H1 (cell line): ENCODE measurements at regions not wholly inside any gene's neighbourhood (a gene's known extent, or its start where the extent isn't known, plus 50 kb on each side); places are given as distances from the start of the nearest gene placed in this dataset.

ENCODE experiments used
- CTCF ChIA-PET: fragments of 300-600 bp; sonication (Branson Sonifier 250); formaldehyde crosslinking; loops from one replicate; lab custom pipeline; 2021; ENCODE audit not compliant: partially characterized antibody; lab: Charles Lee
- POLR2A ChIA-PET: fragments of 300-600 bp; sonication (Branson Sonifier 250); formaldehyde crosslinking; loops from one replicate; lab custom pipeline; 2021; ENCODE audit warnings: inconsistent platforms; ENCODE audit not compliant: partially characterized antibody; lab: Charles Lee
- DNase-seq, 2 experiments: peaks; one replicate each; pipeline versions ENCODE4 v3.0.0 to v3.0.0-alpha.2; 2010 to 2022; ENCODE audit warnings: low spot score in 2 of 2, low read depth in 1 of 2, mixed read lengths in 1 of 2
- FAIRE-seq: peaks from 2 replicates; lab custom pipeline; 2011; peaks lifted over from hg19 to GRCh38; lab: Jason Lieb, UNC
- H2AFZ ChIP-seq: 2 replicates; pipeline ENCODE4 v1.8.1; 2012; ENCODE audit warnings: low read length, inconsistent platforms
- H2AK5ac ChIP-seq: 2 replicates; pipeline ENCODE4 v1.6.1; 2013; ENCODE audit warnings: low read depth, low read length
- H2BK120ac ChIP-seq: replicated peaks from 2 replicates; pipeline ENCODE3; 2013; ENCODE audit warnings: low read depth, low read length, inconsistent platforms
- H2BK12ac ChIP-seq: 2 replicates; pipeline ENCODE4 v1.6.1; 2013; ENCODE audit warnings: low read depth, low read length
- H2BK15ac ChIP-seq: 2 replicates; pipeline ENCODE4 v1.6.1; 2013; ENCODE audit warnings: low read length
- H2BK20ac ChIP-seq: 2 replicates; pipeline ENCODE4 v1.6.1; 2013; ENCODE audit warnings: low read length
- H2BK5ac ChIP-seq: 2 replicates; pipeline ENCODE4 v1.6.1; 2013; ENCODE audit warnings: low read depth, low read length
- H3K14ac ChIP-seq: 2 replicates; pipeline ENCODE4 v1.6.1; 2013; ENCODE audit warnings: inconsistent platforms; ENCODE audit not compliant: insufficient read length
- H3K18ac ChIP-seq: 2 replicates; pipeline ENCODE4 v1.6.1; 2013; ENCODE audit warnings: low read length; ENCODE audit errors: extremely low read depth
- H3K23ac ChIP-seq: 2 replicates; pipeline ENCODE4 v1.6.1; 2013; ENCODE audit warnings: inconsistent platforms; ENCODE audit not compliant: insufficient read length
- H3K23me2 ChIP-seq: 2 replicates; pipeline ENCODE4 v1.6.1; 2013; ENCODE audit warnings: low read depth, low read length
- H3K27ac ChIP-seq: 2 replicates; pipeline ENCODE4 v1.6.1; 2011; ENCODE audit warnings: low read depth, low read length, inconsistent platforms
- H3K27me3 ChIP-seq, 4 experiments: replicated peaks in 1 of 4; 1 replicate in 1 of 4; 2 replicates in 3 of 4; pipeline versions ENCODE4 v1.6.1 to v1.8.1; 2011 to 2013; ENCODE audit warnings: low read length in 3 of 4, mild to moderate bottlenecking in 3 of 4, inconsistent platforms in 2 of 4, mixed read lengths in 2 of 4, moderate library complexity in 1 of 4; ENCODE audit not compliant: control insufficient read depth in 3 of 4, insufficient read depth in 3 of 4; ENCODE audit errors: extremely low read depth in 1 of 4
- H3K36me3 ChIP-seq, 4 experiments: 2 replicates each; pipeline versions ENCODE4 v1.6.1 to v1.8.1; 2011 to 2013; ENCODE audit warnings: mild to moderate bottlenecking in 4 of 4, low read length in 3 of 4, moderate library complexity in 2 of 4, control low read depth in 1 of 4, inconsistent platforms in 1 of 4; ENCODE audit not compliant: insufficient read depth in 4 of 4, control insufficient read depth in 2 of 4
- H3K4ac ChIP-seq: replicated peaks from 2 replicates; pipeline ENCODE3; 2013; ENCODE audit warnings: low read length, low read depth, mixed read lengths, inconsistent platforms; ENCODE audit not compliant: insufficient read length
- H3K4me1 ChIP-seq, 4 experiments: replicated peaks in 1 of 4; 1 replicate in 1 of 4; 2 replicates in 3 of 4; pipeline versions ENCODE4 v1.6.1 to v1.8.1; 2011 to 2013; ENCODE audit warnings: low read length in 3 of 4, inconsistent platforms in 2 of 4, mixed read lengths in 1 of 4; ENCODE audit not compliant: insufficient read depth in 4 of 4, control insufficient read depth in 3 of 4
- H3K4me2 ChIP-seq, 2 experiments: 2 replicates each; pipeline versions ENCODE4 v1.6.1 to v1.8.1; 2011 to 2013; ENCODE audit warnings: low read depth in 2 of 2, low read length in 2 of 2, control low read depth in 1 of 2, inconsistent platforms in 1 of 2, mild to moderate bottlenecking in 1 of 2; ENCODE audit not compliant: insufficient read depth in 1 of 2
- H3K4me3 ChIP-seq, 4 experiments: fragments of 200-600, 300-600 bp in 1 of 4; sonication (generic), shearing (Covaris generic), sonication (Bioruptor Twin) in 1 of 4; 2 replicates each; pipeline versions ENCODE4 v1.5.1 to v1.8.1; 2011 to 2016; ENCODE audit warnings: low read length in 4 of 4, low read depth in 3 of 4, control low read depth in 2 of 4, inconsistent platforms in 2 of 4, mild to moderate bottlenecking in 2 of 4, mixed read lengths in 1 of 4, moderate library complexity in 1 of 4; ENCODE audit not compliant: insufficient read depth in 2 of 4; ENCODE audit errors: extremely low read depth in 1 of 4
- H3K56ac ChIP-seq: replicated peaks from 2 replicates; pipeline ENCODE3; 2013; ENCODE audit warnings: low read depth, mild to moderate bottlenecking, mixed read lengths, low read length, inconsistent platforms; ENCODE audit not compliant: insufficient read length
- H3K79me1 ChIP-seq: 2 replicates; pipeline ENCODE4 v1.6.1; 2013; ENCODE audit warnings: low read depth, low read length, control low read depth
- H3K79me2 ChIP-seq, 2 experiments: 2 replicates each; pipeline versions ENCODE4 v1.6.1 to v1.8.1; 2012 to 2013; ENCODE audit warnings: low read length in 2 of 2, mild to moderate bottlenecking in 2 of 2, inconsistent platforms in 1 of 2; ENCODE audit not compliant: insufficient read depth in 2 of 2, control insufficient read depth in 1 of 2
- H3K9ac ChIP-seq, 4 experiments: replicated peaks in 1 of 4; 1 replicate in 1 of 4; 2 replicates in 3 of 4; pipeline versions ENCODE4 v1.6.1 to v1.8.1; 2011 to 2013; ENCODE audit warnings: low read depth in 3 of 4, low read length in 3 of 4, control low read depth in 2 of 4, mild to moderate bottlenecking in 2 of 4, moderate library complexity in 2 of 4, inconsistent platforms in 1 of 4; ENCODE audit errors: extremely low read depth in 1 of 4
- H3K9me3 ChIP-seq, 2 experiments: 2 replicates each; pipeline versions ENCODE4 v1.6.1 to v1.8.1; 2012 to 2013; ENCODE audit warnings: mild to moderate bottlenecking in 2 of 2, moderate library complexity in 2 of 2, control low read depth in 1 of 2, inconsistent platforms in 1 of 2, low read depth in 1 of 2, low read length in 1 of 2, mixed read lengths in 1 of 2; ENCODE audit not compliant: insufficient read depth in 2 of 2
- H4K20me1 ChIP-seq, 2 experiments: replicated peaks in 1 of 2; 2 replicates each; pipeline versions ENCODE3 to v1.8.1; 2011 to 2013; ENCODE audit warnings: inconsistent platforms in 2 of 2, low read length in 2 of 2, mild to moderate bottlenecking in 1 of 2; ENCODE audit not compliant: insufficient read depth in 2 of 2, control insufficient read depth in 1 of 2
- H4K5ac ChIP-seq: 2 replicates; pipeline ENCODE4 v1.6.1; 2013; ENCODE audit warnings: low read length, low read depth, mixed read lengths, inconsistent platforms; ENCODE audit not compliant: insufficient read length
- H4K8ac ChIP-seq: 2 replicates; pipeline ENCODE4 v1.8.0; 2013; ENCODE audit warnings: mild to moderate bottlenecking, moderate library complexity, low read length, inconsistent platforms; ENCODE audit not compliant: insufficient read depth; ENCODE audit errors: extremely low read depth
- H4K91ac ChIP-seq: replicated peaks from 2 replicates; pipeline ENCODE3; 2013; ENCODE audit warnings: low read length, mixed read lengths, inconsistent platforms; ENCODE audit not compliant: insufficient read length
- ATF2 ChIP-seq: IDR thresholded peaks from 2 replicates; pipeline ENCODE4 v1.6.1; 2012; ENCODE audit warnings: low read length, inconsistent platforms
- BACH1 ChIP-seq: IDR thresholded peaks from 2 replicates; pipeline ENCODE4 v1.6.1; 2012; ENCODE audit warnings: low read length, improper control_type of control experiment
- BCL11A ChIP-seq, 2 experiments: IDR thresholded peaks; one replicate each; pipeline ENCODE4 v1.6.1; 2011; ENCODE audit warnings: low read depth in 2 of 2, low read length in 2 of 2, mild to moderate bottlenecking in 2 of 2
- EZH2 ChIP-seq: fragments of 200-600 bp; sonication (generic); IDR thresholded peaks from 2 replicates; pipeline ENCODE4 v1.7.1; 2012; ENCODE audit warnings: low read depth, mild to moderate bottlenecking, moderate library complexity, low read length, inconsistent platforms; ENCODE audit not compliant: severe bottlenecking
- FOSL1 ChIP-seq: IDR thresholded peaks from 2 replicates; pipeline ENCODE4 v1.6.1; 2011; ENCODE audit warnings: mild to moderate bottlenecking, low read depth, low read length, moderate library complexity; ENCODE audit not compliant: insufficient read depth
- GABPA ChIP-seq: IDR thresholded peaks from 2 replicates; pipeline ENCODE4 v1.6.1; 2011; ENCODE audit warnings: mild to moderate bottlenecking, low read length, moderate library complexity, borderline replicate concordance; ENCODE audit not compliant: insufficient read depth
- NANOG ChIP-seq: IDR thresholded peaks from 2 replicates; pipeline ENCODE4 v1.6.1; 2011; ENCODE audit warnings: low read length, low read depth, mild to moderate bottlenecking, inconsistent platforms; ENCODE audit not compliant: insufficient read depth, poor library complexity, severe bottlenecking
- POLR2AphosphoS5 ChIP-seq: IDR thresholded peaks from 2 replicates; pipeline ENCODE4 v1.6.1; 2011; ENCODE audit warnings: low read depth, low read length
- POU5F1 ChIP-seq: IDR thresholded peaks from 2 replicates; pipeline ENCODE4 v1.6.1; 2011; ENCODE audit warnings: low read depth, mild to moderate bottlenecking, low read length, moderate library complexity
- RXRA ChIP-seq: IDR thresholded peaks from 2 replicates; pipeline ENCODE4 v1.6.1; 2011; ENCODE audit warnings: low read depth, mild to moderate bottlenecking, low read length, moderate library complexity; ENCODE audit not compliant: insufficient read depth
- SAP30 ChIP-seq: fragments of 300-600 bp; sonication (generic); IDR thresholded peaks from 2 replicates; pipeline ENCODE4 v1.7.1; 2012; ENCODE audit warnings: low read length, moderate library complexity, mild to moderate bottlenecking, inconsistent platforms; ENCODE audit not compliant: insufficient read depth, insufficient replicate concordance
- SP4 ChIP-seq: IDR thresholded peaks from 2 replicates; pipeline ENCODE4 v1.6.1; 2012; ENCODE audit warnings: low read length, inconsistent platforms
- TAF7 ChIP-seq: optimal IDR thresholded peaks from 2 replicates; pipeline ENCODE3; 2011; ENCODE audit warnings: low read depth, mild to moderate bottlenecking, inconsistent platforms, low read length, moderate library complexity, borderline replicate concordance
- WGBS, 2 experiments: shearing (Covaris generic) in 1 of 2; methylation state at CpG; one replicate each; pipeline versions ENCODE4 v1.1.6 to v1.1.7; 2013 to 2015; ENCODE audit warnings: low lambda C conversion rate in 2 of 2, mixed read lengths in 2 of 2, inconsistent platforms in 1 of 2, low coverage in 1 of 2, missing lambda C conversion rate in 1 of 2; ENCODE audit not compliant: insufficient replicate concordance in 2 of 2, insufficient coverage in 1 of 2, insufficient read length in 1 of 2; ENCODE audit errors: extremely low coverage in 1 of 2, missing lambda C conversion rate in 1 of 2; 5-methylcytosine and 5-hydroxymethylcytosine counted together

GRCh38 chr4:79682161-79682560, 274.1 kb upstream of the GK2 start:
- no peaks in the 10 kb centered on the region for H3K9me3 ChIP-seq
- no peak overlapping the region for H2BK12ac ChIP-seq
- no peak overlapping the region for H4K8ac ChIP-seq
- no peak overlapping the region for H3K56ac ChIP-seq
- no peak overlapping the region for H4K91ac ChIP-seq
- no peak overlapping the region for H4K5ac ChIP-seq
- H3K4ac ChIP-seq, result no peak overlapping the region
- H3K14ac ChIP-seq, result no peak overlapping the region
- H3K9ac ChIP-seq, result no peak overlapping the region
- H3K79me2 ChIP-seq, result no peaks in the 10 kb centered on the region
- WGBS, 2 experiments, result 83% methylated on average over 4 of the region's 4 CpGs; no CpG with 5 or more reads in 1 of the 2 experiments
- no peaks in the 10 kb centered on the region for H4K20me1 ChIP-seq
- H2BK20ac ChIP-seq, result no peak overlapping the region
- no peaks in the 10 kb centered on the region for H3K36me3 ChIP-seq
- no peak overlapping the region for H2BK5ac ChIP-seq
- no peak overlapping the region for H3K4me2 ChIP-seq
- no peak overlapping the region for H3K27ac ChIP-seq
- no peak overlapping the region for H2BK15ac ChIP-seq
- peaks cover 0 to 3% (median under 1%) of the 10 kb centered on the region in 4 experiments; a peak in 1 of 7 replicates for H3K4me1 ChIP-seq
- no peak overlapping the region for H2AFZ ChIP-seq
- no peak overlapping the region for H2BK120ac ChIP-seq
- H2AK5ac ChIP-seq, result no peak overlapping the region
- no peak overlapping the region for H3K23ac ChIP-seq
- no peak for DNase-seq
- CTCF ChIA-PET, result interaction anchor here (1.3 kb wide), 1 partner anchor 640 kb away, joined by 4 read pairs; no protein-coding TSS in a partner anchor
- POLR2A ChIA-PET, result no interaction called here
- no peak overlapping the region for H3K4me3 ChIP-seq
- FAIRE-seq, result no peak
- H3K27me3 ChIP-seq, result no peaks in the 10 kb centered on the region
- no peak overlapping the region for H3K18ac ChIP-seq
- no peaks in the 10 kb centered on the region for H3K79me1 ChIP-seq
- no peaks in the 10 kb centered on the region for H3K23me2 ChIP-seq
- no peak for TF ChIP-seq EZH2
- no peak for TF ChIP-seq RXRA
- TF ChIP-seq BACH1, result no peak
- TF ChIP-seq GABPA, result no peak
- no peak for TF ChIP-seq ATF2
- no peak for TF ChIP-seq POU5F1
- TF ChIP-seq BCL11A (IDR thresholded peaks at IDR 0.05; ENCODE audit: low read depth in 2 of 2, low read length in 2 of 2), result no peak
- TF ChIP-seq SP4, result no peak
- no peak for TF ChIP-seq NANOG
- TF ChIP-seq TAF7, result no peak
- no peak for TF ChIP-seq SAP30
- no peak for TF ChIP-seq FOSL1
- TF ChIP-seq POLR2AphosphoS5, result no peak
